Dedifferentiated amniotic fluid mesenchymal stem cell (primary cell): ENCODE measurements at regions not wholly inside any gene's neighbourhood (a gene's known extent, or its start where the extent isn't known, plus 50 kb on each side); places are given as distances from the start of the nearest gene placed in this dataset.

ENCODE experiments used
- DNase-seq: peaks from one replicate; pipeline ENCODE4 v3.0.0-alpha.2; 2016; ENCODE audit errors: extremely low spot score

GRCh38 chr20:24815196-24815815, 133.8 kb upstream of the CST7 start:
- DNase-seq: no peak

DNA sequence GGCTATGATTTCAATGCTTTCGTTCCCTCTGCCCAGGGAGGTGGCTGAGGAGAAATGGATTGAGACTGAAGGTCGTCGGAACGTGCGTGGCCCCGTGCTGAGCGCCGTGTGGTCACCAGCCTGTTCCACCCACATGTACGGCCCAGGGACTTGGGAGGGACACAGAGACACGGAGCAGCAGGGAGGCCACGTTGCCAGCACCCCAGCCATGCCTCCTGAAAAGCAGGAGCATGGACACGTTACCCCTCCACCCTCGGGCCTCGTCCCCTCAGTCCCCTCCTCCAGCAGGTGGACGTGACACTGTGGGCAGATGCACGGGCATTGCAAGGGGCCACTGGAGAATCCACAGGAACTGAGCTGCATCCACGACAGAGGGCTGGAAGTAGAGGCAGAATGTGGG, 133.1 kb upstream of the CST7 start:
- DNase-seq: no peak

DNA sequence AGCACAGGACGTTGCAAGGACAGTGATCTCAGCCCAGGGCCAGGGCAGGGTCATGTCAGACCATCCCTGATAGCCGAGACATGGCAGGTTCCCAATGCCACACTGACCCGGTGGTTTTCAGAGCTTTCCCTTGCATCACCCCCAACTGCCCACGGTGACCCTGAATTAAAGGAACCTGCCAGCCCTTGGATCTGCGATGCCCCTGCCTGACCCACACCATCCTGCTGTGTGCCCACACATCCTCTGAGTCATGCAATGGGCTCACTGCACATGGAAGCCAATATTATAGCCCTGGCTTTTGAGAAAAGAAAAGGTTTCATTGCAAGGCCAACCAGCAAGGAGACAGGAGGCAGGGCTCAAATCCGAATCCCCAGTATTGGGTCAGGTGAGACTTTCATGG, 132.6 kb upstream of the CST7 start:
- no peak for DNase-seq

GRCh38 chr20:24816907-24817306, 132.2 kb upstream of the CST7 start:
- no peak for DNase-seq

DNA sequence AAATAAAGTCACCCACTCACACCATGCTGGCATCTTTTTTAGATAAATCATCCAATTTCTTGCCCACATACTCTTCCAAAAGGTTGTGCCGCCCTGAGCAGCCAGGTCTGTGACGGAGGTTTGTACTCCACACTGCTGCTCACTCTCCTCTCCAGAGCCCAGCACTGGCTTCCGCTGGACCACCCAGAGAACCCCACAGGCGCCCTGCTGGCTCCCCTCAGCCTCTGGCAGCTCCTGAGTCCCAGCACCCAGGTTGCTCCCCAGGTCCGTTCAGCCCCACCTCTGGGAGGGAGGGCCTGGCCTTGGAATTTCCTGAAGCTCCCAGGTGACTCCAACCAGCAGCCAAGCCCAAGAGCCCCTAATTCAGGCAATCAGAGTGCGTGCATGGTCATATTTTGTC, 131.7 kb upstream of the CST7 start:
- no peak for DNase-seq

DNA sequence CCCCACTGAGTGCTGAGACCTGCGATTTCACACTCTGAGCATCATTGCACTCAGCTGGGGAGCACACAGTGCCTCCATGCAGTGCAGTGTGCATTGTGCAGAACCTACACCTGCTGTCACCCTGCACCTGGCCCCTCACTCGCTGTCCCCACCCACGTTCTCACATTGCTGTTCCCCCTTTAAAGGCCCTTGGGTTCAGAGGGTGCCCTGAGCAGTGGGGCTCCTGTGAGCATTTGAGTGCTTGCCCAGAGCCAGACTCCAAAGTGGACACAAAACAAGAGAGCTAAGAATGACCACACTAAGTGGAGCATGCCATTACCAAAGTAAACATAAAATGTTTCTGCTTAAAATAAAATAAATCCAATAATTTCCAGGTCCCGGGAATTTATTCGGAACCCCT, 131.0 kb upstream of the CST7 start:
- DNase-seq: no peak

DNA sequence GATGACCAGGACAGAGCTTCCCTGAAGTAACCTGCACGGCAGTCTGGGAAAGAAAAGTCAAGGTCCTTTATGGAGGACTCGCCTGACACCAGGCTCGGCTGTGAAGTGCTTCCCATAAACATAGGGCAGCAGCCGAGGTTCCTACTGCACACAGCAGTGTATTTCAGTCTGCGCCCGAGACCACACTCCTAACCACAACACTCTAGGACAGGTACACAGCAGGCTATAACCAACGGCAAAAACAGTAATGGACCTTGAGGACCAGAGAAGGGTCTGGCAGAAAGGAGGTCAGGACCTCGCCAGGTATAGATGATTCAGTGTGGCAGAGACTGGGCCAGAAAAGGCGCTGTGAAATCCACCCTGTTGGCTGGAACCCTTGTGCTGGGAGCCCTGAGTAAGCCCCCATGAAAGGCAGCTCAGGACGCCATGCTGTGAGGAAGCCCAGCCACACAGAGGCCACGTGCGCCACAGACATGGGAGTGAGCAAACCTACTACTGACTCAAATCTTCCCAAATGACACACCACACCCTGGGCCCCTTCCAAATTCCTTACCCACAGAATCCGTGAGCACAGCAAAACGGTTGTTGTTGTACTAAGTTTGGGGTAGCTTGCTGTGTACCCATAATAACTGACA, 129.6 kb upstream of the CST7 start:
- DNase-seq: no peak

DNA sequence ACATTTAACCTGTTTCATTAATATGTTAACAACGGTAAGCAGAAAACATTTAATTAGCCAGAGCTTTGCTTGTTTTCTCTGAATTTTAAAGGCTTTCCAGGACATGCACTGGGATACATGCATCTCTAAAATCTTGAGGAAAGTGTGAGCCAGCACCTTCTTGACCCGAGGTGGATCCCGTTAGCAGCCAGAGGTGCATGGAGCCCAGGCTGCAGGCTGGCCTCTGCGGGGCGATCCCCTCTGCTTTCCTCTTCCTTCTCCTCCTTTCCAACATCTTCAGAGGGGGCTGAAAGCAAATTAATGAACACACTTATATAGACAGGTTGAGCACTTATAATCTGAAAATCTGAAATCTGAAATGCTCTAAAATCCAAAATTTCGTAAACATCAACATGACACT, 128.7 kb upstream of the CST7 start:
- DNase-seq: no peak

GRCh38 chr20:24821391-24821790, 127.7 kb upstream of the CST7 start:
- no peak for DNase-seq

- no peak for DNase-seq
These were observed 125.8 kb upstream of the CST7 start for GRCh38 chr20:24823176-24823784.

DNA sequence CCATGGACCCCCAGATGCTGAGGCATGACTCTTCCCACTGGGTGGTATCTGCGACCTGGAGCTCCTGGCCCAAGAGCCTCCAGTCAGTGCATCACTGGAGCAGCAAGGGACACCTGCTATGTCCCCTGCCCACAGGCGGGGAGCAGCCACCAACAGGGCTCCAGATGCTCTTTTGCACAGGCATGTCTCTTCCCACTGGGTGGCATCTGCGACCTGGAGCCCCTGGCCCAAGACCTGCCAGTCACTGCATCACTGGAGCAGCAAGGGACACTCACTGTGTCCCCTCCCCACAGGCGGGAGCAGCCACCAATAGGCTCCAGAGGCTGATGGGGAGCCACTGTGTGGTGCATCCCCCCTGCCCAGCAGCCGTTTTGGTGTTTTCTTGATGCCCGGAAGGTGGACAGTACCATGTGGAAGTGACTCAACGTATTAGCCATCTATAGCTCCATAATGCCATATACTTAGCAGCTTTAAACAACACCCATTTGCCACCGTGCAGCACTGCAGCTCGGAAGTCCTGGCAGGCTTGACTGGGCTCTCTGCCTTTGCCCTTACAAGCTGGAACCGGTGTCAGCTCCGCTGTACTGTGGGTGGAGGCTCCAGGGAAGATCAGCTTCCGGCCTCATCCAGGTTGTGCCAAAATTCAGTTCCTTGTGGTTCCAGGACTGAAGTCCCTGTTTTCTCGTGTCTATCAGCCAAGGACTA, 124.9 kb upstream of the CST7 start:
- DNase-seq: no peak

- DNase-seq: no peak
These were observed 123.5 kb upstream of the CST7 start for GRCh38 chr20:24825591-24825990.

GRCh38 chr20:24827603-24828295, 121.3 kb upstream of the CST7 start:
- no peak for DNase-seq

DNA sequence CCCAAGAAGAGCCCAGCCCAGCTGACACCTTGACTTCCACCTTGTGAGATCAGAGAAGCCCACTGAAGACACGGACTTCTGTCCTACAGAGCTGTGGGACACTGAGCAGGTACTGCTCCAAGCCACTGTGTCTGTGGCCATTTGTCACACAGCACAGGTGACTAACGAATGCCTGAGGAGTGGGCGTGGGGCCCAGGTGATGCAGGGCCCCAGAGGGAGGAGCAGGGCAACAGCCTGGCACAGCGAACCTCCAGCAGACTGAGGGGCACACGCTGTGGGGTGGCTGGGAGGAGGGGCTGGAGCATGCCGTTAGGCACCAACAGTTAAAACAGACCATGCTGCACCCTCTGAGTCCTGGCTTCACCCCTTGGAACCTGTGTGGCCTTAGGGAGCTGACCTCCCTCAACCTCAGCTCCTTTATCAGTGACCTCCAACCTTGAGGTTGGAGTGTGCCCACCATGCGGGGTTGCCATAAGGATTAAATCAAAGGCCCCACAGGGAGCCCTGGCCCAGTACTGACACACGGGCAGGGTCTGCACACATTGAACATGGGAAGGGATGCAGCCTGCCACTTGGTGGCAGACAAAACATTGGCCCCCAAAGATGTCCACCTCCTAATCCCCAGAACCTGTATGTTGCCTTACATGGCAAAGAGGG, 119.9 kb upstream of the CST7 start:
- DNase-seq: no peak

DNA sequence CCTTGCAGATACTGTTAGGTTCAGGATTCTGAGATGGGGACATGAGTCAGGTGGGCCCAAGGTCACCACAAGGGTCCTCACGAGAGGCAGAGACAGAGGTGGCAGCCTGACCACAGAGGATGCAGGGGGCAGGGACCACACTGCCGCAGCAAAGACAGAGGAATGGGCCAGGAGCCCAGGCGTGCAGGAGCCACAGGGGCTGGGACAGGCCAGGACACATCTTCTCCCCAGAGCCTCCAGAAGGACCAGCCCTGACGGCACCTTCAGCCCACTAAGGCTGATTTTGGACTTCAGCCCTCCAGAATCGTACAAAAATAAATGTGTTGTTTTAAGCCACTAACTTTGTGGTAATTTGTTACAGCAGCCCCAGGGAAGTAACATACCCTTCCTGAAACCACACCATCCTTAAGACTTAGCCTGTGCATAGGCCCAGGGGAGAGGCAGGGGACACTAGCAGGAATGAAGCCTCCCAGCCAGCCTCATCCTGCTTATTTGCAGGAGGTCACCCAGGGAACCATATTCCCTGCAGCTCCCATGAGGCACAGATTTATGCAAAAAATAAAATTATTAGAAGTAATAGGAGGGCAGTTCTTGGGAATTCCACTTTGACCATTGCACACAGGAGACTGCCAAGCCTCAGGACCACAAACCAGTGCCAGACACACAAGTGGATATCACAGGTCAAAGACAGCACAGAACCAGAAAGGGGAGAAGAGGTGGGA, 119.3 kb upstream of the CST7 start:
- DNase-seq: no peak

DNA sequence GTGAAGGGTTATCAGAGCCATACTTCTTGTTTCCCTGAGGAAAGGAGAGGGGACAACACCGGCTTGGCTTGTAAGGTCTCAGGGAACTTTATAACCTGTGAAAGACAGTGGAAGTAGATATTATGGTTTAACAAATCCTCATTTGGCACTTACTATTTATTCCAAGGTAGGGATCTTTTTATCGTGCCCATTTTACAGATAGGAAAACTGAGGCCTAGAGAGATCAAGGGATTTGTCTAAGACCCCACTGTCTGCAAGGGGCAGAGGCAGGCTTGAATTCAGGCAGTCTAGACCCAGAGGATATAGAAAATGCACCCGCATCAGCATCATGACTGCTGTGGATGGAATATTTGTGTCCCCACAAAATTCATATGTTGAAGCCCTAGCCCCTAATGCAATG, 118.4 kb upstream of the CST7 start:
- no peak for DNase-seq

GRCh38 chr20:24831232-24831631, 117.8 kb upstream of the CST7 start:
- no peak for DNase-seq

GRCh38 chr20:24832518-24832917, 116.6 kb upstream of the CST7 start:
- no peak for DNase-seq

- no peak for DNase-seq
These were observed 115.5 kb upstream of the CST7 start for GRCh38 chr20:24833592-24833991.

DNA sequence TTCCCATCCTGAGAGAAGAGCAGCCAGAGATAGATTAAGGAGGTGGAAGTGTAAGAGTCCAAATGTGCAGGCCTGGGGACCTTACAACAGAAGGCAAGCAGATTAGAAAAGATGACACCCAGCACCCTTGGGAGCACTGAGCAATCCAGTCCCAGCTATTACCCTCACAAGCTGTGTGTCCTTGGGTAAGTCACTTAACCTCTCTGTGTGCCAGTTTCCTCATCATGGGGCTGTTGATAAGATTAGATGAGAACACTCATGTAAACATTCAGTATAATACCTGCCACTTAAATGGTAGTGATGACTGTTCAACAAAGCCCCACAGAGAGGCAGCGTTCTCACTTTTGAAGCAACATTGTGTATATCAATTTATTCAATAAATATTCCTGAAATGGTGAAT, 114.8 kb upstream of the CST7 start:
- DNase-seq: no peak

DNA sequence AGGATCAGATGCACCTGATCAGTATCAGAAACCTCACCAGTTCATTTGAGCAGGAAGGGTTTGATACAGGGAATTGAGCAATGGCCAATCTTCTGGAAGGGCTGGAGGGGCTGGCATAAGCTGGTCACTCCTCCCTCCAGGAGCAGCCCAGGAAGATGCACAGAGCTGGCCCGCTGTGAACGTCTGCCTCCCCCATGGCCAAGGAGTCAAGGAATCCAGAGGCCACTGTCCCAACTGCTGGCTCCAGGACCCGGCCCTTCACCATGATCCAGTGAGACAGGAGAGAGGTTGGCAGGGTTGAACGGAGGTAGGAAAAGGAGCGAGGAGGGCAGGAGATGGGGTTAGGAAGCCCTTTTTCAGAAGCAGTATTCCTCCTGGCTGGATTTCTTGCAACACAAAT, 113.9 kb upstream of the CST7 start:
- DNase-seq: no peak
